AG09309 (cell line): ENCODE measurements at regions not wholly inside any gene's neighbourhood (a gene's known extent, or its start where the extent isn't known, plus 50 kb on each side); places are given as distances from the start of the nearest gene placed in this dataset.

Source experiments
- DNase-seq: peaks from one replicate; pipeline ENCODE4 v3.0.0-alpha.2; 2010; ENCODE audit warnings: low read depth
- H3K4me3 ChIP-seq: 2 replicates; pipeline ENCODE4 v1.5.1; 2011; ENCODE audit warnings: mild to moderate bottlenecking, low read depth, low read length, moderate library complexity; ENCODE audit not compliant: control insufficient read depth
- CTCF ChIP-seq: IDR thresholded peaks from 2 replicates; pipeline ENCODE4 v1.5.1; 2011; ENCODE audit warnings: mild to moderate bottlenecking, low read depth, low read length, inconsistent platforms; ENCODE audit not compliant: insufficient read depth, control insufficient read depth; ENCODE audit errors: missing control alignments

GRCh38 chr14:86179980-86180379 lies 650.0 kb downstream of the FLRT2 start:
- no peak for TF ChIP-seq CTCF
- no peak overlapping the region for H3K4me3 ChIP-seq

GRCh38 chr14:86168371-86168770 lies 638.4 kb downstream of the FLRT2 start:
- DNase-seq, result no peak
- no peak overlapping the region for H3K4me3 ChIP-seq
- TF ChIP-seq CTCF, result no peak

More at GRCh38 chr14:86179980-86180379, 650.0 kb downstream of the FLRT2 start:
- DNase-seq, result no peak

- no peak for DNase-seq
- TF ChIP-seq CTCF, result no peak
- no peak overlapping the region for H3K4me3 ChIP-seq
Observed at GRCh38 chr14:86166541-86166940, 636.6 kb downstream of the FLRT2 start.

- no peak for TF ChIP-seq CTCF
- no peak overlapping the region for H3K4me3 ChIP-seq
- DNase-seq, result no peak
Observed at GRCh38 chr14:86153480-86153879, 623.5 kb downstream of the FLRT2 start.

GRCh38 chr14:86143248-86143647 lies 613.3 kb downstream of the FLRT2 start:
- no peak for DNase-seq
- no peak overlapping the region for H3K4me3 ChIP-seq
- no peak for TF ChIP-seq CTCF

- TF ChIP-seq CTCF, result no peak
- no peak for DNase-seq
- H3K4me3 ChIP-seq, result no peak overlapping the region
Observed at GRCh38 chr14:86141966-86142365, 612.0 kb downstream of the FLRT2 start.

- no peak overlapping the region for H3K4me3 ChIP-seq
- TF ChIP-seq CTCF, result no peak
- no peak for DNase-seq
Observed at GRCh38 chr14:86129426-86129825, 599.5 kb downstream of the FLRT2 start.
